ENCODE measurements at regions not wholly inside any gene's neighbourhood (a gene's known extent, or its start where the extent isn't known, plus 50 kb on each side); places are given as distances from the start of the nearest gene placed in this dataset.

DNA sequence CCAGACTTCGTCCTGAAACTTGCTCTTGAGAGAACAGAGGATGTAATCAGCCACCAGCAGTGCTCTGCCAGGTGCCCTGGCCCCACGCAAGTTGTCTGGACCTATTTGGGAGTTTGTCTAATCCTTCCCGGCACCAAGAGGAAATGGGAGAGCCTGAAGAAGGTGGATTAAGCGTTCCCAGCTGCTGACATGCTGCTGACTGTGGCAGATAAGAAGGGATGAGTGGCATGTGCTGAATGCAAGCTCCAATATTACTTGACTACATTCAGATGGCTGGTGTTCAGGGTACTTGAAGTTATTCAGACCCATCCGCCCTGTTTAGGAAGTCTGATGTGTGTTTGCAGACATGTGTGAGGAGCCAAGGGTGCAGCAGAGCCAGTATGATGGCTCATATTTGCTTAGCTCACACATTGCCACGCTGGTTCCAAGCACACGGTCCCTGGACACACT is 440.6 kb upstream of the CCDC196 start:
- TF ChIP-seq, protein P1, sequence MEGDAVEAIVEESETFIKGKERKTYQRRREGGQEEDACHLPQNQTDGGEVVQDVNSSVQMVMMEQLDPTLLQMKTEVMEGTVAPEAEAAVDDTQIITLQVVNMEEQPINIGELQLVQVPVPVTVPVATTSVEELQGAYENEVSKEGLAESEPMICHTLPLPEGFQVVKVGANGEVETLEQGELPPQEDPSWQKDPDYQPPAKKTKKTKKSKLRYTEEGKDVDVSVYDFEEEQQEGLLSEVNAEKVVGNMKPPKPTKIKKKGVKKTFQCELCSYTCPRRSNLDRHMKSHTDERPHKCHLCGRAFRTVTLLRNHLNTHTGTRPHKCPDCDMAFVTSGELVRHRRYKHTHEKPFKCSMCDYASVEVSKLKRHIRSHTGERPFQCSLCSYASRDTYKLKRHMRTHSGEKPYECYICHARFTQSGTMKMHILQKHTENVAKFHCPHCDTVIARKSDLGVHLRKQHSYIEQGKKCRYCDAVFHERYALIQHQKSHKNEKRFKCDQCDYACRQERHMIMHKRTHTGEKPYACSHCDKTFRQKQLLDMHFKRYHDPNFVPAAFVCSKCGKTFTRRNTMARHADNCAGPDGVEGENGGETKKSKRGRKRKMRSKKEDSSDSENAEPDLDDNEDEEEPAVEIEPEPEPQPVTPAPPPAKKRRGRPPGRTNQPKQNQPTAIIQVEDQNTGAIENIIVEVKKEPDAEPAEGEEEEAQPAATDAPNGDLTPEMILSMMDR (IDR thresholded peaks at IDR 0.05; ENCODE audit: partially characterized antibody, unreplicated experiment) = no peak
- no peak for DNase-seq
- Mint-ChIP-seq H3K27ac (ENCODE audit: unreplicated experiment) (no peak overlapping the region), H3K36me3 (ENCODE audit: unreplicated experiment) (no peaks in the 10 kb centered on the region), H3K4me3 (ENCODE audit: unreplicated experiment) (no peak overlapping the region), H3K27me3 (ENCODE audit: unreplicated experiment) (no peaks in the 10 kb centered on the region), H3K4me1 (ENCODE audit: low read depth, unreplicated experiment) (peaks cover 6% of the 10 kb centered on the region), H3K9me3 (ENCODE audit: unreplicated experiment) (no peaks in the 10 kb centered on the region)

DNA sequence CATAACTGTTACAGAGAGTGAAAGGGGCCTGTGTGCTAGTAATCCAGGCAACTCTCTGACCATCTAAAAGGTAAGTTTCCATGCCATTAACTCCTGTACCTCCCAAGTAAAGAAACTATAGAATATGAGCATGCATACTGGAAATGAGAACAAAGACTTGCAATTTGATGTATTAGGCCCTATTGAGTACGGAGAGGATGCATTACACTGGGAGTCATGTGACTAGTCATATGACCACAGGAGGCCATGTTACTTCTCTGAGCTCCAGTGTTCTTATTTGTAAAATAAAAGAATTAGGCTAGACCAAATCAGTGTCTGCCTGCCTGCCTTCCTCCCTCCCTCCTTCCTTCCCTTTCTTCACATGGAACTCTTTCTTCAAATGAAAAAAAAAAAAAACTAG is 440.1 kb upstream of the CCDC196 start:
- Mint-ChIP-seq H3K36me3 (ENCODE audit: unreplicated experiment) (no peaks in the 10 kb centered on the region), H3K4me1 (ENCODE audit: low read depth, unreplicated experiment) (peaks cover 6% of the 10 kb centered on the region), H3K4me3 (ENCODE audit: unreplicated experiment) (no peak overlapping the region), H3K27me3 (ENCODE audit: unreplicated experiment) (no peaks in the 10 kb centered on the region), H3K9me3 (ENCODE audit: unreplicated experiment) (no peaks in the 10 kb centered on the region), H3K27ac (ENCODE audit: unreplicated experiment) (no peak overlapping the region)
- TF ChIP-seq, protein P1 (IDR thresholded peaks at IDR 0.05; ENCODE audit: partially characterized antibody, unreplicated experiment) = no peak
- DNase-seq = no peak

DNA sequence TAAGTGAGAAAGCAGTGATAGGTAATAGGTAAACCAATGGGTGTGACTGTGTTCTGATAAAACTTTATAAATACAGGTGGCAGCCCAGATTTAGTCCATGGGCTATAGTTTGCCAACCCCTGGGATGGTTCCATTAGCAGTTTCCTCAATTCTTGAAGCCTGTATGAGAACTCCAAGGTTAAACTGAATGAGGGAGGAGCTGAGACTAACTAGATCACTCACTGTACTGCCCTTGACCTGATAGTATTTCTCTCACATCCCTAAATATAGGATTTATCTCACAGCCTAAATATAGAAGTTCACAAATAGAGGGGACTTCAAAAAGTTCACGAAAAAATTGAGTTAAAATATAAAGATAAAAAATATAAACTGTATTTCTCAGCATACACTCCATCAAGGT is 439.6 kb upstream of the CCDC196 start:
- Mint-ChIP-seq H3K36me3 (ENCODE audit: unreplicated experiment) (no peaks in the 10 kb centered on the region), H3K27ac (ENCODE audit: unreplicated experiment) (no peak overlapping the region), H3K9me3 (ENCODE audit: unreplicated experiment) (no peaks in the 10 kb centered on the region), H3K4me3 (ENCODE audit: unreplicated experiment) (no peak overlapping the region), H3K4me1 (ENCODE audit: low read depth, unreplicated experiment) (peaks cover 6% of the 10 kb centered on the region), H3K27me3 (ENCODE audit: unreplicated experiment) (no peaks in the 10 kb centered on the region)
- no peak for DNase-seq
- TF ChIP-seq, protein P1 (IDR thresholded peaks at IDR 0.05; ENCODE audit: partially characterized antibody, unreplicated experiment) = no peak

DNA sequence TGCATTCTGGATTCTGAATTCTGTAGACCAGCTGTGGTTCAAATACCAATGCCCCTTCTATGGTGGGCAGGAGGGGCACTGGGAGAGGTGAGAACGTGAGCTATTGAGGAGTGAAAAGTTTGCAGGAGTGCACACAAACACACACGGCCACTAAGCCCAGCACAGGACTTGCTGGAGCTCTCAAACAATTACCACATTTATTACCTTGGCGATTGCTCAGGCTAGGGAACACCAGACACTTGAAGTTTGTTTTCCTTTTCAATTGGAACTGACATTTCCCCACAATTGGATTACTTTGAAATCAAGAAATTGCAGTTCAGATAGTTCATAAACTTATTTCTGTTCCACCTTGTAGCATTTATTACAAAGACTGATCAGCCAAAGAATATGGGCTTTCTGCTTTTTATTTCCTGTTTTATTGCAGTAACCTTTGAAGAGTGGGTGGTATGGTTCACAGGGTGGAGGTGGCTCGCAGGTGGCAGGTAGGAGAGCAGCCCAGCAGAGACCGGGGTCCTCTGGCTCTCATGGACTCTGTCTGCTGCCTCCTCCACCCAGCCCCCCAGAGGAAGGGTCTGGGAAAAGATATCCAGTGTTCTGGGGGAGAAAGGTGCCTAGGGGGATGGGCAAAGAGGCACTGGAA is 429.8 kb upstream of the CCDC196 start:
- Mint-ChIP-seq H3K27me3 (ENCODE audit: unreplicated experiment) (peaks cover 2% of the 10 kb centered on the region), H3K4me1 (ENCODE audit: low read depth, unreplicated experiment) (no peaks in the 10 kb centered on the region), H3K4me3 (ENCODE audit: unreplicated experiment) (no peak overlapping the region), H3K27ac (ENCODE audit: unreplicated experiment) (no peak overlapping the region), H3K36me3 (ENCODE audit: unreplicated experiment) (peaks cover 9% of the 10 kb centered on the region), H3K9me3 (ENCODE audit: unreplicated experiment) (no peaks in the 10 kb centered on the region)
- no peak for DNase-seq
- TF ChIP-seq, protein P1 (IDR thresholded peaks at IDR 0.05; ENCODE audit: partially characterized antibody, unreplicated experiment) = no peak

DNA sequence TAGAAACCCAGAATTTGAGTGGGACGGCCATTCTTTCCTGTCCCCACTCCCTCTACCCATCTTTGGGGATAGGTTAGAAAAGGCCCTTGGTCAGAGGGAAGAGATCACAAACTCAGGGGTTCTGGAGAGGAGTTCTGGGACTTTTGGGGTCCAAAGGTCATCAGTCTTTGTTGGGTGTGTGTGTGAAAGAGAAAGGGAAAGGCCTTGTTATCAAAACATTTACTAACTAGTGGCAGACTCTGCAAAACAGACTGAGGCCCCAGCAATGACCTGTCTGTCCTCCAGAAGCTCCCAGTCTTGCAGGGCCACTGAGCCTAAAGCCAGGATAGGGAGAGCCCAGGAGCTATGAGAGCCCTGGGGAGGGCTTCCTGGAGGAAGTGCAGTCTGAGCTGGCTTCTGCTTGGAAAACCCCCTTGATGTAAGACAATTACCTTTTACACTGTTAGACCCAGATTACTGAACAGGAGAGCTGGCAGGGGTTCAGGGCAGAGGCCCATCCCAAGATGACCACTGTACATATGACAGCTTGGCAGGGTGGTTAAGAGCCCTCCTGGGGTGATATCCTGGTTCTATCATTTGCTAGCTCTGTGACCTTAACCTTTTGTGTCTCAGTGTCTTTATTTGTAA is 429.1 kb upstream of the CCDC196 start:
- H3K4me3 Mint-ChIP-seq (ENCODE audit: unreplicated experiment) = no peak overlapping the region
- no peaks in the 10 kb centered on the region for H3K4me1 Mint-ChIP-seq (ENCODE audit: low read depth, unreplicated experiment)
- peaks cover 2% of the 10 kb centered on the region for H3K27me3 Mint-ChIP-seq (ENCODE audit: unreplicated experiment)
- no peak overlapping the region for H3K27ac Mint-ChIP-seq (ENCODE audit: unreplicated experiment)
- TF ChIP-seq, protein P1 (IDR thresholded peaks at IDR 0.05; ENCODE audit: partially characterized antibody, unreplicated experiment) = no peak
- no peaks in the 10 kb centered on the region for H3K9me3 Mint-ChIP-seq (ENCODE audit: unreplicated experiment)
- peaks cover 9% of the 10 kb centered on the region for H3K36me3 Mint-ChIP-seq (ENCODE audit: unreplicated experiment)
- DNase-seq = no peak
